Activated T-cell treated with anti-CD3 and anti-CD28 coated beads, Interleukin-2, amount 50 U/mL, for 1 hour (primary cell): ENCODE measurements at regions not wholly inside any gene's neighbourhood (a gene's known extent, or its start where the extent isn't known, plus 50 kb on each side); places are given as distances from the start of the nearest gene placed in this dataset.

Experiments used
- DNase-seq: peaks from one replicate; pipeline ENCODE4 v3.0.0-alpha.2; 2020

DNA sequence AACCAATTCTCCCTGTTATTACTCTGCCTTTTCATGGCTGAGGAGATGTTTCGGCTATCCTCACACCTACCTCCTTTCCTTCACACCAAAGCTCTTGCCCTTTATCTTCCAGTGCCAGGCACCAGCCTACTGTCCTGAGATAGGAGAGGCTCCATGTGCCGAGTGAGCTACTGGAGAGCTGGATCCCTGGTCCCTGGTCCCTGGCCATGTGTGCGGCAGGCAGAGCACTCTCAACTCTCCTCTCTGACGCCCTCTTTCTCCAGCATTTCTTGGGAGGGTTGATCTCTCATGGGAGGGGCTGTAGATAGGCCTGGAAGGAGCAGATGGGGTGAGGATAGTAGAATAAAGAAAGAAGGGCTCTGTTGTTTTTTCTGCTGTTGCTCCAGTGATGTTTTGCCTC is 277.1 kb upstream of the UMPS start:
- no peak for DNase-seq

DNA sequence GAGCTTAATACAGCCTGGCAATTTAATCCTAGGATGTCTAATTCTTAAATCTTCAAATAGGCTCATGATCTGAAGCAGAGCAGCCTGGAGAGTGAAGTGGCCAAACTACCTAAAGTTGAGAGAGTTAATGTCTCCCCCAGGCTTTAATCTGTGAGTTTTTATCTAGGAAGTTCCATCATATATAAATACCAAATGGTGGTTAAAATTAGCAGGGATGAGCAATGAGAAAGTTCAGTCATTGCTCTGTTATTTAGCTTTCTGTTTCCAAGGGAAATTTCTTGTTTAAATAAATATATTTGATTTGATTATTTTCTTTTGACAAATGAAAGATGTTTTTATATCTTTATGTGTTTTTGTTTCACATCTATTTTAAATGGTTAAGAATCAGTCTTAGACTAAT is 274.4 kb upstream of the UMPS start:
- DNase-seq, result no peak

- no peak for DNase-seq
These were observed 273.7 kb upstream of the UMPS start for GRCh38 chr3:124456506-124456905.

GRCh38 chr3:124459678-124460077 is 270.6 kb upstream of the UMPS start:
- no peak for DNase-seq

GRCh38 chr3:124461126-124461525 is 269.1 kb upstream of the UMPS start:
- no peak for DNase-seq

DNA sequence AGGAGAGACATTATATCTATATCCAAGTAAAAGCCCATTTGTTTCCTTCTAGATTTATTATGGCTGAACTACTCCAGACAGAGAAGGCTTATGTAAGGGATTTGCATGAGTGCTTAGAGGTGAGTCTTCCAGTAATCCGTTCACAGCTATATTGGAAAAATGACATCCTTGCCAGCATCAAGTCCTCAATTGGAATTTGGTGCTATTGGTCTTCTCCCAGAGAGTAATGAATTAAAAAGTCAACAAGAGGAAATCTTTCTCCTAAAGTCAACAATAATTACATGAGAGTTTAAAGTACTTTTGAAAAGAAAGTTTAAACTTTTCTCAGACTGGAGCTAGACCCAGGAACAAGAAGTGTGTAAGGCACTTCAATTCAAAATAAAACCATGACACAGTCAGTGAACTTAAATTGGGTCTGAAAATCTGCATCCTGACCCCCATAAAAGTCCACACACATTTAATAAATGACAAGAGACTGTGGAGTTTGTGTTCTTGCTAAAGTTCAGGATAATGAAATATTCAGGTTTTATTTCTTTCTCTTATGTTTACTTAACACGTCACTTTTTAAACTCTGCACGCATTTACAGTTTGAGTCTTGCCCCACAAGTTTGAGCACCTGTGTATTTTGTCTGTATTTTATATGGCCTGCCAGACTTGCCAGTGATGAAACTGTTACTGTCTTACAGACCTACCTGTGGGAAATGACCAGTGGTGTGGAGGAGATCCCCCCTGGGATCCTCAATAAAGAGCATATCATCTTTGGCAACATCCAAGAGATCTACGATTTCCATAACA is 268.2 kb upstream of the UMPS start:
- no peak for DNase-seq

DNA sequence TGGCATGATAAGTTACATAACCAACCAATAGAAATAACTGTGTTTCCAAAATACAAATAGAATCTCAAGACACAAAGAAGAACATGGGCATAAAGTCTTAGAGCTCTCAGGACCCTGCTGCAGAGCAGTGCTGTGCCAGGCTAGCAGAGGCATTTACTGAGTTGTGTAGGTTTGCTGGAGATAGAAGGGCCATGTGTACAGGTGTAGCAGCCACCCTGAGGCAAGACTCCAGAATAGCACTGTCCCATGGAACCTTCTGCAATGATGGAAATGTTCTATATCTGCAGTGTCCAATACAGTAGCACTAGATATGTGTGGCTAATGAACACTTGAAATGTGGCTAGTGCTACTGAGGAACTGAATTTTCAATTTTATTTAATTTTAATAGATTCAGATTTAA is 267.0 kb upstream of the UMPS start:
- DNase-seq, result no peak

DNA sequence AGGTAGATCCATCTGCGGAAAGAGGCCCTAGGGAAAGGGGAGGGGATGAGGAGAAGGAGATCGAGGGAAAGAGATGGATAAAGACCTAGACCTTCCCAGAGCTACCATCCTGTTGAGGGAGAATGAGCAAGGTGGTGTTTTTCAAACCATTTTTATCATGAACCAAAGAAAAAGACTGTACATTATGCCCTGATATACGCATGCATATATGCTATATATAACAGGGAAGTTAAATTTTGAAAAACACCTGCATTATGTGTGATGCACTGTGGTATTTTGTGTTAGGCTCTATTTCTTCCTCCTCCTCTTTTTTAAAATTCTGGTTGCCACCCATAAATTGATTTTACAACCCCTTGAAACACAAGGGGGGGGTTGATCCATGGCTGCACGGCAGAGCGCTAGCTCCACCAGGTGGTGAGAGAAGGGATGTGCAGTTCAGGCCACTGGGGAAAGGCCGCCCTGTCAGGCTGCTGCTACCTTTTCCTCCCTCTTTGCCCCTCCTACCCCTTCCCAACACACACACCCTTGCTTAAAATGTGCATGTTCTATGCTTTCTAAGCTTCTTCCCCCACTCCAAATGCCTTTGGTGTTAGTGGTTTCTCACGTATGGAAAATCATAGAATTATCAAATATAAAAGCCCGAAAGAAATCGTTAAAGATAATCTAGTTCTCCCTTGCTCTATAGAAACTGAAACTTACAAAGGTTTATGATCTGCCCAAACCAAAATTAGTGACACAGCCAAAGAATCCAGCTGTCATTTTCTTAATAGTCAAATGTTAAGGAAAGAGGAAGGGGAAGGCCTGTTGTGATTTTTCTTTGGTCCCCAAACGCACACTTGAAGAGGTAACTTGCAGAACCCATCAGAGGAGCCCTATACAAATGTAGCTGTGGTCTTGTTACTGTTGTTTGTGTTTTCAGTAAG is 262.0 kb upstream of the UMPS start:
- DNase-seq, result no peak

DNA sequence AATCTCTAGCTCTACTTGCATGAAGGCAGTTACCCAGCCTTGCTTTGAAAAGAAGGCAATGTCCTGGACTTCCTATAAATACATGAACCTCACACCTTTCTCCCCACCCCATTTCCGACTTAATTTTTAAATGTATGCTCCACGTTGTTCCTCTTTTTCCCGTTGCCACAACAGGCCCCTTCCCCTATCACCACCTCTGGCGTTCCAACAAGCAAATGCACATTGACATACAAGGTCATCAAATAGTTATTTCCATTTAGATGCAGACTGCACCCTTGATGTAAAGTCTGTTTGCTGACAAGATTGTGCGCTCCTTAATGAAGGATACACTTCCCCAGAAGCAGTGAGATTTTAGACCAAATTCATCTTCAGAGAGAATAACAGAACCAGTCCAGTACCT is 260.7 kb upstream of the UMPS start:
- DNase-seq, result no peak

- DNase-seq, result no peak
These were observed 251.4 kb upstream of the UMPS start for GRCh38 chr3:124478830-124479229.

- DNase-seq, result no peak
These were observed 246.3 kb upstream of the UMPS start for GRCh38 chr3:124483915-124484470.

- DNase-seq, result no peak
These were observed 243.9 kb upstream of the UMPS start for GRCh38 chr3:124486324-124486723.

- no peak for DNase-seq
These were observed 240.7 kb upstream of the UMPS start for GRCh38 chr3:124489506-124489905.

GRCh38 chr3:124491098-124491497 is 239.2 kb upstream of the UMPS start:
- no peak for DNase-seq

- DNase-seq, result no peak
These were observed 238.4 kb upstream of the UMPS start for GRCh38 chr3:124491875-124492274.

GRCh38 chr3:124492824-124493223 is 237.4 kb upstream of the UMPS start:
- no peak for DNase-seq

DNA sequence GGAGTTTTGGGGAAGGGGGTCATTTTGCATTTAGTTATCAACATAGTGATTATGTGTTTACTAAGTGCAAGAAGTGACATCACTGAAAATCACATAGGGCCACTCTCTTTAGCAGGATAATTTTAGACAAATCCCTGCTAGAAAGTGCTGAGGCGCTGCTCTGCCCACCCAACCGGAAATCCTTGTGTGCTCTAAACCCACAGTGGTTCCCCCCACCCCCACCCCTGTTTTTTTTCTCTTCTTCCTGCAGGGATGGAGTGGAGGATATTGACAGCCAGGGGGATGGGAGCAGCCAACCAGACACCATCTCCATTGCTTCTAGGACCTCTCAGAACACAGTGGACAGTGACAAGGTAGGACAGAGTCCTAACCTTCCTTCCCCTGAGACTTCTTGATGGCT is 234.2 kb upstream of the UMPS start:
- no peak for DNase-seq

GRCh38 chr3:124497487-124497886 is 232.8 kb upstream of the UMPS start:
- no peak for DNase-seq

GRCh38 chr3:124498891-124499290 is 231.4 kb upstream of the UMPS start:
- DNase-seq, result no peak

- no peak for DNase-seq
These were observed 225.8 kb upstream of the UMPS start for GRCh38 chr3:124504332-124505059.

DNA sequence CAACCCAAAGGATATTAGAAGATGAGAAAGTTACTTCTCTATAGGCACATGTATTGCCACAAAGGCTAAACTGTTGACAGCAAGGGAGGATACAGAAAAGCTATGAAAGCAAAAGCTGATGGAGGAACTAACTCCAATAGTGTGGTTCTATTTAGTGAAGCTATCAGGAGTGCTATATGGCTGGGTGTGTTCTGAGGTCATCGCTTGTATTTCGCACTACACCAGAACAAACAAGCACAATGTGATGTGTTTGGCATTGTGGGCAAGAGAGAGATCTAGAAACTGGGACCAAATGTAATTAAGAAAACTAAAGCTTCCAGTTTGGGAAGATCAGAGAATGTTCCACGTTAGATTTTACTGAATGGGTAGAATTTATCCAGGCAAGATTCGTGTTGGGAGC is 220.4 kb upstream of the UMPS start:
- DNase-seq, result no peak

GRCh38 chr3:124510290-124510689 is 220.0 kb upstream of the UMPS start:
- no peak for DNase-seq
